Glutamatergic neuron (in vitro differentiated cells): ENCODE measurements at regions not wholly inside any gene's neighbourhood (a gene's known extent, or its start where the extent isn't known, plus 50 kb on each side); places are given as distances from the start of the nearest gene placed in this dataset.

ENCODE experiments used
- DNase-seq: peaks from one replicate; pipeline ENCODE4 v3.0.0; 2022
- H3K27ac Mint-ChIP-seq: one replicate; pipeline ENCODE4 v1.8.0; 2020; ENCODE audit warnings: mild to moderate bottlenecking, mixed read lengths, inconsistent platforms; ENCODE audit not compliant: unreplicated experiment
- H3K27me3 Mint-ChIP-seq: one replicate; pipeline ENCODE4 v1.8.0; 2020; ENCODE audit warnings: mild to moderate bottlenecking, moderate library complexity, mixed read lengths, inconsistent platforms; ENCODE audit not compliant: unreplicated experiment
- H3K36me3 Mint-ChIP-seq: one replicate; pipeline ENCODE4 v1.8.0; 2020; ENCODE audit warnings: mild to moderate bottlenecking, mixed read lengths, inconsistent platforms; ENCODE audit not compliant: unreplicated experiment
- H3K4me1 Mint-ChIP-seq: one replicate; pipeline ENCODE4 v1.8.0; 2020; ENCODE audit warnings: mild to moderate bottlenecking, low read depth, mixed read lengths, inconsistent platforms; ENCODE audit not compliant: unreplicated experiment
- H3K4me3 Mint-ChIP-seq: one replicate; pipeline ENCODE4 v1.8.0; 2020; ENCODE audit warnings: mild to moderate bottlenecking, mixed read lengths, inconsistent platforms; ENCODE audit not compliant: unreplicated experiment
- H3K9me3 Mint-ChIP-seq: one replicate; pipeline ENCODE4 v1.8.0; 2020; ENCODE audit warnings: mild to moderate bottlenecking, moderate library complexity, mixed read lengths, inconsistent platforms; ENCODE audit not compliant: unreplicated experiment
- TF ChIP-seq, protein P1 (sequence below): fragments of 200-600 bp; sonication (generic); IDR thresholded peaks from one replicate; pipeline ENCODE4 v1.5.0; 2021; ENCODE audit not compliant: partially characterized antibody, unreplicated experiment

DNA sequence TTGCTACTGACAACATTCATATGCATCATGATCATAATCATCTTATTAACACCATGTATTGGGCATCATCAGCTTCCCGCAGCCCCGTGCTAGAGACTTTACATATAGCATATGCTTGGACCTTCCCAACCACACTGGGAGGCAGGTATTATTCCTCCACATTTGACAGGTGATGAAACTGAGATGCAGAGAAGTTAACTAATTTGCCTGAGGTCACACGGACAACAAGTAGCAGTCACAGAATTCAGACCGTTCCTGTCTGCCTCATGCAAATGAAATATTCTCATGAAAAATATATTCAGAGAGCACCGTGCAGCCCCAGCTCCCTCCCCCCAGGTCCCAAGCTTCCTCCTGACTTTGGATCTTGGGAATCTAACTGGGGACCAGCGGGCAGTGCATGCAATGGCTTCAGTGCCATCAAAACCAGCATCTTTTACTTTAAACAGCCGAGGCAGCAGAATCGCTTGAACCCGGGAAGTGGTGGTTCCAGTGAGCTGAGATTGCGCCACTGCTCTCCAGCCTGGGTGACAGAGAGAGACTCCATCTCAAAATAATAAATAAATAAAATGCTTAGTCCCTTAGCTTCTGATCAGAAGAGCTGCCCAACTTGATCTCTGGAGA lies 112.2 kb upstream of the GPR26 start:
- no peak overlapping the region for H3K4me3 Mint-ChIP-seq
- H3K9me3 Mint-ChIP-seq: peaks cover 2% of the 10 kb centered on the region
- H3K36me3 Mint-ChIP-seq: no peaks in the 10 kb centered on the region
- H3K27ac Mint-ChIP-seq: no peak overlapping the region
- TF ChIP-seq, protein P1, sequence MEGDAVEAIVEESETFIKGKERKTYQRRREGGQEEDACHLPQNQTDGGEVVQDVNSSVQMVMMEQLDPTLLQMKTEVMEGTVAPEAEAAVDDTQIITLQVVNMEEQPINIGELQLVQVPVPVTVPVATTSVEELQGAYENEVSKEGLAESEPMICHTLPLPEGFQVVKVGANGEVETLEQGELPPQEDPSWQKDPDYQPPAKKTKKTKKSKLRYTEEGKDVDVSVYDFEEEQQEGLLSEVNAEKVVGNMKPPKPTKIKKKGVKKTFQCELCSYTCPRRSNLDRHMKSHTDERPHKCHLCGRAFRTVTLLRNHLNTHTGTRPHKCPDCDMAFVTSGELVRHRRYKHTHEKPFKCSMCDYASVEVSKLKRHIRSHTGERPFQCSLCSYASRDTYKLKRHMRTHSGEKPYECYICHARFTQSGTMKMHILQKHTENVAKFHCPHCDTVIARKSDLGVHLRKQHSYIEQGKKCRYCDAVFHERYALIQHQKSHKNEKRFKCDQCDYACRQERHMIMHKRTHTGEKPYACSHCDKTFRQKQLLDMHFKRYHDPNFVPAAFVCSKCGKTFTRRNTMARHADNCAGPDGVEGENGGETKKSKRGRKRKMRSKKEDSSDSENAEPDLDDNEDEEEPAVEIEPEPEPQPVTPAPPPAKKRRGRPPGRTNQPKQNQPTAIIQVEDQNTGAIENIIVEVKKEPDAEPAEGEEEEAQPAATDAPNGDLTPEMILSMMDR: no peak
- no peaks in the 10 kb centered on the region for H3K4me1 Mint-ChIP-seq
- H3K27me3 Mint-ChIP-seq: no peaks in the 10 kb centered on the region
- DNase-seq: no peak

DNA sequence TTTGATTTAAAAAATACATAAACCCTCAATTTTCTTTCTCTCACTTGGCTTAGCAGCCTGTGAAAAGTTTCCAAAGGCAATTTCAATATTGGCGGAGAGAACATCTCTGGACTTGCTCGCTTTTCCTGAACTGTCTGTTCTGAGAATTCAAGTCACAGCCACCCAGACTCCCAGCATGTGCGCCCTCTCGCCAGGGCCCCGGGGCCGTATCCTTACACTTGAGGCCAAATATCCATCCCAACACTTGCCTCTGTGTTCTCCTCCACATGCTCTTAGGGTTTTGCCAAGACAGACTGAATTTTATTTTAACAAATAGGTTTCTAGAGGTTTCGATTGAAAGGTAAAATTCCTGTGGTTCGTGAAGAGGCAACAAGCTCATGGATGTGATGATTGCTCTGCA lies 111.5 kb upstream of the GPR26 start:
- no peaks in the 10 kb centered on the region for H3K4me1 Mint-ChIP-seq
- no peak for DNase-seq
- H3K4me3 Mint-ChIP-seq: no peak overlapping the region
- H3K27me3 Mint-ChIP-seq: peaks cover 2% of the 10 kb centered on the region
- H3K27ac Mint-ChIP-seq: no peak overlapping the region
- peaks cover 2% of the 10 kb centered on the region for H3K9me3 Mint-ChIP-seq
- TF ChIP-seq, protein P1: no peak
- H3K36me3 Mint-ChIP-seq: no peaks in the 10 kb centered on the region

DNA sequence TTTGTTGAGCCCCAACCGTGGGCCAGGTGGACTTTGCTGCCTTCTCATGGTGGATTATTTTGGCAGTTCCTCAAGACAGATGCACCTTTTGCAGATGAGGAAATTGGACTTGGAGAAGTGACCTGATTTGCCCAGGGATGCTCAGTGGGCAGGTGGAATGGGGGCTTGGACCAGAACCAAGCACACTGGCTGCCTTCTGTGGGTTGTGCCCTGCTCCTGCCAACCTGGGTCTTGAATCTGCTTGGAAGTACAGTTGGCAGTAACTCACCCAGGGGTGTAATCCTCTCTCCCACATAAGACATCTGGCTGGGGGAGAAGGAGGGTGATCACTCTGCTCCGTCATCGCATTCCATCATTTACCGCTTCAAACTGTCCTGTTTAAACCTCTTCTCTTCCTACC lies 110.5 kb upstream of the GPR26 start:
- no peaks in the 10 kb centered on the region for H3K36me3 Mint-ChIP-seq
- H3K4me3 Mint-ChIP-seq: no peak overlapping the region
- H3K27me3 Mint-ChIP-seq: peaks cover 2% of the 10 kb centered on the region
- H3K9me3 Mint-ChIP-seq: peaks cover 2% of the 10 kb centered on the region
- no peak overlapping the region for H3K27ac Mint-ChIP-seq
- H3K4me1 Mint-ChIP-seq: no peaks in the 10 kb centered on the region
- no peak for DNase-seq
- TF ChIP-seq, protein P1: no peak

DNA sequence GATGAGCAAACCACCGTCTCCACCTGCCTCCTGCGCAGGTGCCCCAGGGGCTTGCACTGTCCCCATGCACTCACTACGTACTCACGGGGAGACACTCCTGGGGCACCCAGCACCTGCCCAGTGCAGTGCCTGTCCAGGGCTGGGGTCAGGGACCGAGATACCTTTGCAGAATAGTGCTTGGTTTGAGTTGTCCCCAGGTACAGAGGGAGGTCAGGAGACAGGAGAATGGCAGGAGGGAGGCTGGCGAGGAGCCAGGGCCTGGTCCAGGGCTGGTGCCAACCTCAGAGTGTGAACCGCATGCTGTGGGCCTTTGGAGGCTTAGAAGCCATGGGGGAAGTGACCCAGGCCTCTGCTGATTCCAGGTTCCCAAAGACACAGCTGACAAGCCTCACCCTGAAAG lies 110.1 kb upstream of the GPR26 start:
- H3K4me3 Mint-ChIP-seq: no peak overlapping the region
- H3K9me3 Mint-ChIP-seq: peaks cover 1% of the 10 kb centered on the region
- DNase-seq: no peak
- TF ChIP-seq, protein P1: no peak
- H3K27ac Mint-ChIP-seq: no peak overlapping the region
- no peaks in the 10 kb centered on the region for H3K36me3 Mint-ChIP-seq
- H3K27me3 Mint-ChIP-seq: peaks cover 2% of the 10 kb centered on the region
- no peaks in the 10 kb centered on the region for H3K4me1 Mint-ChIP-seq

DNA sequence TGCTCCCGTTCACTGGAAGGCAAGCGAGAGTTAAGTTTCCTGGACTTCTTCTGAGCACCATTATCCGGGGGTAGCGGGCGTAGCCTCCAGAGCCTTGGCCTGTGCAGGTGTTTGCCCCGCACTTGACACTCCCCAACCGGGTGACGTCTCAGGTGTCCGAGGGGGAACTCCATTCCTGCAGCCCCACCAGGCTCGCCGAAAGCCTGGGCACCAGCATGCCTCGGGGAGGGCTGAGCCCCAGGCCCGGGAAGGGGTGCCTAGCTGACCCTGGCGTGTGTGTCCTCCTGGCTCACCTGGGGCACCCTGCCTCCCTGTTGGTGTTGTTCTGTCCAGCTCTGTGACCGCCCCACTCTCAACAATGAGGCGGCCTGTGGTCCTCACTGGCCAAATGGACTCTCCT lies 109.4 kb upstream of the GPR26 start:
- Mint-ChIP-seq H3K4me3 (no peak overlapping the region), H3K27ac (no peak overlapping the region), H3K4me1 (no peaks in the 10 kb centered on the region), H3K27me3 (peaks cover 3% of the 10 kb centered on the region), H3K36me3 (no peaks in the 10 kb centered on the region), H3K9me3 (no peaks in the 10 kb centered on the region)
- DNase-seq: no peak
- TF ChIP-seq, protein P1: no peak
